ENCODE measurements at regions not wholly inside any gene's neighbourhood (a gene's known extent, or its start where the extent isn't known, plus 50 kb on each side); places are given as distances from the start of the nearest gene placed in this dataset.

DNA sequence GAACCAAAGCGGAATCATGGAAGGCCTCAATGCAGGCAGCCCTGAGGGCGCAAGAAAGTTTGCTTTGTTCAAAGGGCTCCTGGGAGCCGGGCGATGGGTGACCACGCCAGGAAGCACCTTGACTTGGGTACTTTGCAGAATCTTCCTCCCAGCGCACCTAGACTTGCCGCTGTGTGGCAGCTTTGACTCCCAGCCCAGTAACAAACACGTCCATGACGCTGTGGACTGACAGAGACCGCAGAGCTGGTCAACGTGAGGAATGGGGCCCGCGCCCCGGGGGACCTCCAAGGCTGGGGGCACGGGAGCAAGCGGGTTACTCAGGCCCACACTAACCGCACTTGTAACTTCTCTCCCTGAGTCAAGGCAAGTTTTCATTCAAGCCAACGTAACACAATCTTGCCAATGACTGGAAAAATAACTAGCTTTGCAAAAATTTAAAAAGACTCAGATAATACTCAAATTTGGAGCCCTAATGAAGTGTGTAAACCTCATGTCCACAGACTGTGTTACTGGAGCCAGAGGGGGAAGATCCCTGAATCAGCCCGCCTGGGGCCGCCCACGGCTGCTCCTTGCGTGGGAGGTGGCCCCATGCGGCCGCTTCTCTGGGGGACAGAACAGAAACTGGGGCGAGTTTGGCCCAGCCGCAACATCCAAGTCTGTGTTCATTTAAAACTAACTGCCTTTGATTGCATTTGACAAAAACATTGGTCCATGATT lies 130.8 kb downstream of the DNAJB6 start:
- H3K4me3 ChIP-seq (ENCODE audit: low read depth, low read length): no peak overlapping the region
- TF ChIP-seq, protein P1, sequence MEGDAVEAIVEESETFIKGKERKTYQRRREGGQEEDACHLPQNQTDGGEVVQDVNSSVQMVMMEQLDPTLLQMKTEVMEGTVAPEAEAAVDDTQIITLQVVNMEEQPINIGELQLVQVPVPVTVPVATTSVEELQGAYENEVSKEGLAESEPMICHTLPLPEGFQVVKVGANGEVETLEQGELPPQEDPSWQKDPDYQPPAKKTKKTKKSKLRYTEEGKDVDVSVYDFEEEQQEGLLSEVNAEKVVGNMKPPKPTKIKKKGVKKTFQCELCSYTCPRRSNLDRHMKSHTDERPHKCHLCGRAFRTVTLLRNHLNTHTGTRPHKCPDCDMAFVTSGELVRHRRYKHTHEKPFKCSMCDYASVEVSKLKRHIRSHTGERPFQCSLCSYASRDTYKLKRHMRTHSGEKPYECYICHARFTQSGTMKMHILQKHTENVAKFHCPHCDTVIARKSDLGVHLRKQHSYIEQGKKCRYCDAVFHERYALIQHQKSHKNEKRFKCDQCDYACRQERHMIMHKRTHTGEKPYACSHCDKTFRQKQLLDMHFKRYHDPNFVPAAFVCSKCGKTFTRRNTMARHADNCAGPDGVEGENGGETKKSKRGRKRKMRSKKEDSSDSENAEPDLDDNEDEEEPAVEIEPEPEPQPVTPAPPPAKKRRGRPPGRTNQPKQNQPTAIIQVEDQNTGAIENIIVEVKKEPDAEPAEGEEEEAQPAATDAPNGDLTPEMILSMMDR (IDR thresholded peaks at IDR 0.05; ENCODE audit: borderline replicate concordance, insufficient read depth, low read depth, low read length): no peak

DNA sequence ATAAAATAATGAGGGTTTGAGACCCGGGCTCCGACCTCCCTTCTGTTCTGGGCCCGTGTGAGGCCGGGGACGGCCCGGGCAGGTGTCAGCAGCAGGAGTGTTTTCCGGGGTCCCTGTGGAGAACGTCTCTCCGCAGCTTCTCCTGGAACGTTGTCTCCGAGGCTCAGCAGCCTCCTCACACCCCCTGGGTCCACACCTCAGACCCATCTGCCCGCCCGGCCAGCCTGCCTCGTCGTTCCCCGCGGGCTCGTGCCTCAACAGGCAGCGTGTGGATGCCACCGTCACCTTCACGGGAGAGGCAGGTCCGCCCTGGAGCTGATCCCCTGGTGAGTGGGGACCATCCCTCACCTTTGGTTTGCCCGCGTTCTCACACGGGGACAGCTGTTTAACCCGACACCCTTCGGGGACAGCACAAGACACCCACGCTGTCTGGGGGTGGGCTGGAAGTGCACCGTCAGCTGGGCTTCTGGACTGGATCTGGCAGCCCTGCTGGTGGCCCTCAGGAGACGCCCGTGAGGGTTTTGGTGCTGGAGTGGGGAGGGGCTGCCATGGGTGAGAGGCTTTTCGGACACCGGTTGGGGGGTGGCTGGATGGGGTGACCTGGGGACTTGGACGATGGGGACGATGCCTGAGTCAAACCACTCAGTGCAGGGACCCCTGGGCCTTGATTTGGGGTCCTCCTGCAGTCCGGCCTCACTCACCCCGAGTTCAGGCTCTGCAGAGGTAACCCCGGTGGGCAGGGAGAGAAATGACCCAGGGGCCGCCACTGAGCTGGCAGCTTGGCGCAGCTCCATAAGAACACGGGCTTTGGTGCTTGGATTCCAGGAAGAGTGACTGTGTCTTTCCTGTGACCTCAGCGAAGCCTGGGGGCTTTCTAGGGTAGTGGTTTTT lies 131.7 kb downstream of the DNAJB6 start:
- TF ChIP-seq, protein P1 (IDR thresholded peaks at IDR 0.05; ENCODE audit: borderline replicate concordance, insufficient read depth, low read depth, low read length): no peak
- no peak overlapping the region for H3K4me3 ChIP-seq (ENCODE audit: low read depth, low read length)

- no peak overlapping the region for H3K4me3 ChIP-seq (ENCODE audit: low read depth, low read length)
- TF ChIP-seq, protein P1 (IDR thresholded peaks at IDR 0.05; ENCODE audit: borderline replicate concordance, insufficient read depth, low read depth, low read length): no peak
Measured at GRCh38 chr7:157469181-157470016, 132.6 kb downstream of the DNAJB6 start.

DNA sequence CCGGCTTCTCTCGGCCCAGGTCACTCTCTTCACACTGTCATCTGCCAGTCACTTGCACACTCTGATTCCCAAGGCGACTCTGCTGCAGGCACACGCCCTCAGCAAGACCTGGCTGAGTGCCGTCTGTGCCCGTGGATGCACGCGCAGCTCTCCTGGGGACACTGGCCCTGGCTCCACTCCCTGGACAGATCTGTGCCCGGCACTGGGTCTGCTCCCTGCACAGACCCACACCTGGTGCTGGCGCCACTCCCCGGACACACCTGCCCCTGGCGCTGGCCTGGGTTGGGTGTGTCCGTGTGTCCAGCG lies 133.2 kb downstream of the DNAJB6 start:
- H3K4me3 ChIP-seq (ENCODE audit: low read depth, low read length): no peak overlapping the region
- TF ChIP-seq, protein P1 (IDR thresholded peaks at IDR 0.05; ENCODE audit: borderline replicate concordance, insufficient read depth, low read depth, low read length): no peak

DNA sequence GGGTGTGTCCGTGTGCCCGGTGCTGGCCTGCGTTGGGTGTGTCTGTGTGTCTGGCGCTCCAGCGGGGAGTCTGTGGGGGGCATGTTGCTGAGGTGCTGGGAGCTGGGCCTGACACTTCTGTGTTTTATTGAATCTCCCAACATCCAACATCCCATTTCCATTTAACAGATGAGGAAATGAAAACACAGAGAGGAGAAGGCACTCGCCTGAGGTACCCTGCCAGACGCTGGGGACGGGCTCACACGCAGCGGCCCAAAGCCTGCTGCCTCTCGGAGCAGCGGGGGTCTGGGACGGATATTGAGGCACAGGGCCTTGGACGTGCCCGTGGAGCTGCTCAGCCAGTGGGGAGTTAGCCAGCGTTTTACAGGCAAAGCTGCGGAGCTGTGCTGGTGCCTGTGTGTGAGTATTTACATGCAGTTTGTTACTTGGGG lies 133.9 kb downstream of the DNAJB6 start:
- H3K4me3 ChIP-seq (ENCODE audit: low read depth, low read length): no peak overlapping the region
- TF ChIP-seq, protein P1 (IDR thresholded peaks at IDR 0.05; ENCODE audit: borderline replicate concordance, insufficient read depth, low read depth, low read length): no peak

DNA sequence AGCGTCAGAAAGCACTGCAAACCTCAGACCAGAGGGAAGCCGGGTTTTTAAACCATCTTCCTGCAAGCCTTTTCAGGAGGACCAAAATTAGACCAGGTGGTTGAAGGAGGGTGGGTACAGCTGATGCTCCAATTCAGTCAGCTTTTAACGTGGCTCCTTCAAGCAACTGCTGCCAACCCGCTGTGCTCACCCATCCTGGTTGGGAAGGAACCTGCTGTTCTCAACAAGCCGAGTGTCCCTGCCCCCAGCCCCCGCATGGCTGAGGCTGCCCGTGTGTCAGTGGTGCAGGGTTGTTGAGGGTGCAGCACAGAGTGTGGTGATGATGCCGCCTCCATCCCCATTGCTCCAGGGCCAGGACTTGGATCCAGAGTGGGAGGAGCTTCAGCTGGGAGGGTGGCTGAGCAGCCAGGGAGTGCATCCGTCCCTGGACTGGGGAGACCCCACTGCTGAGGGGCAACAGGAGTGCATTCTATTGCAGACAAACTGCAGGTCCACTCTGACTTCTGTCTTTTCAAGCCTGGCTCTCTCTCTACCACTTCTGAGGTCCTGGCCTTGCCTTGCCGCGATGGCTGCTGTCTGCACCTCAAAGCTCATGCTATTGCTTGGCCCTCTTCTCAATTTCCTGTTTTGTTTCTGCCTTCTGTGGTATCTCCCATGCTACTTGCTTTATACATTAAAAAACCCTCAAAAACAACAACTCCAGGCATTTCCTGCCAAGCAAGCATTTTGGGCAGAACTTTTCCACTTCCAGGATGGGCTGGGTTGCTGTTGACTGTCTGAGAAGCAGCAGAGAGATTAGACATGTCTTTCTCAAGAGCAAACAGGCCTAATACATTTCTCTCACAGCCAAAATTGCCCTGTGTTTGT lies 134.7 kb downstream of the DNAJB6 start:
- TF ChIP-seq, protein P1 (IDR thresholded peaks at IDR 0.05; ENCODE audit: borderline replicate concordance, insufficient read depth, low read depth, low read length): no peak
- H3K4me3 ChIP-seq (ENCODE audit: low read depth, low read length): no peak overlapping the region

Data from GM12875 (cell line).